HepG2 (cell line): ENCODE measurements at regions not wholly inside any gene's neighbourhood (a gene's known extent, or its start where the extent isn't known, plus 50 kb on each side); places are given as distances from the start of the nearest gene placed in this dataset.

Experiments used
- ATAC-seq: fragments of 200-7000 bp; cut with Tn5 transposase; 3 replicates; pipeline ENCODE4 v1.9.1; 2020; ENCODE audit warnings: mild to moderate bottlenecking, moderate library complexity
- BruUV-seq: library from RNA; stranded (reverse); fragments of 400-500 nt; replicated peaks from 2 replicates; lab custom pipeline; 2021; lab: Mats Ljungman, UMichigan
- CTCF ChIA-PET: fragments of 300-600 bp; formaldehyde crosslinking; extraction: SDS; loops from one replicate; lab custom pipeline; 2021; ENCODE audit warnings: low total read pairs, inconsistent platforms, low intra/inter-chr PET ratio; lab: Yijun Ruan, JAX
- POLR2A ChIA-PET: fragments of 350-600 bp; sonication (Branson Sonifier 250); formaldehyde crosslinking; loops from one replicate; lab custom pipeline; 2020; ENCODE audit warnings: antibody characterized with exemption, inconsistent platforms; lab: Yijun Ruan, JAX
- DNase-seq: peaks from one replicate; pipeline ENCODE4 v3.0.0-alpha.2; 2015; ENCODE audit warnings: low spot score
- FAIRE-seq: peaks from 3 replicates; lab custom pipeline; 2011; peaks lifted over from hg19 to GRCh38; lab: Jason Lieb, UNC
- H2AFZ ChIP-seq: one replicate; pipeline ENCODE4 v1.6.1; 2011; ENCODE audit warnings: low read length, inconsistent platforms
- H3K27ac ChIP-seq: fragments of 300-600 bp; 3 replicates; pipeline ENCODE4 v1.8.0; 2011; ENCODE audit warnings: mixed run types, mild to moderate bottlenecking, mixed read lengths, low read length, inconsistent platforms; ENCODE audit not compliant: insufficient read depth; ENCODE audit errors: extremely low read length
- H3K27me3 ChIP-seq, 2 experiments: fragments of 200-600 bp in 1 of 2; 2 replicates in 1 of 2; 3 replicates in 1 of 2; pipeline versions ENCODE4 v1.6.0 to v1.8.0; 2011; ENCODE audit warnings: low read length in 2 of 2, mild to moderate bottlenecking in 2 of 2, moderate library complexity in 2 of 2, inconsistent platforms in 1 of 2; ENCODE audit not compliant: insufficient read depth in 2 of 2, control insufficient read depth in 1 of 2
- H3K36me3 ChIP-seq, 2 experiments: fragments of 200-600 bp in 1 of 2; replicated peaks in 1 of 2; 2 replicates in 1 of 2; 3 replicates in 1 of 2; pipeline versions ENCODE4 v1.5.1 to v1.8.0; 2011; ENCODE audit warnings: low read length in 2 of 2, inconsistent platforms in 1 of 2; ENCODE audit not compliant: insufficient read depth in 2 of 2, control insufficient read depth in 1 of 2
- H3K4me1 ChIP-seq: 2 replicates; pipeline ENCODE4 v1.5.1; 2012; ENCODE audit warnings: low read length, inconsistent platforms; ENCODE audit not compliant: insufficient read depth
- H3K4me2 ChIP-seq: 2 replicates; pipeline ENCODE4 v1.6.0; 2011; ENCODE audit warnings: low read depth, low read length, inconsistent platforms
- H3K4me3 ChIP-seq, 3 experiments: fragments of 200-600 bp in 1 of 3; sonication (generic), shearing (Covaris generic) in 1 of 3; replicated peaks in 1 of 3; 2 replicates each; pipeline ENCODE4 v1.5.1; 2011 to 2016; ENCODE audit warnings: low read length in 3 of 3, inconsistent platforms in 2 of 3, low read depth in 2 of 3, mild to moderate bottlenecking in 2 of 3, control low read depth in 1 of 3, mixed read lengths in 1 of 3; ENCODE audit not compliant: insufficient read depth in 1 of 3
- H3K79me2 ChIP-seq: one replicate; pipeline ENCODE4 v1.6.1; 2011; ENCODE audit warnings: low read length, inconsistent platforms; ENCODE audit not compliant: insufficient read depth
- H3K9ac ChIP-seq: 2 replicates; pipeline ENCODE4 v1.6.0; 2011; ENCODE audit warnings: mild to moderate bottlenecking, low read depth, low read length, inconsistent platforms; ENCODE audit not compliant: insufficient read depth
- H3K9me3 ChIP-seq: 2 replicates; pipeline ENCODE4 v1.5.1; 2012; ENCODE audit warnings: mild to moderate bottlenecking, low read length
- H4K20me1 ChIP-seq: 2 replicates; pipeline ENCODE4 v1.6.0; 2011; ENCODE audit warnings: inconsistent platforms, mild to moderate bottlenecking, low read length, moderate library complexity; ENCODE audit not compliant: insufficient read depth
- ATF7-NPFF ChIP-seq: sonication (generic); formaldehyde crosslinking; IDR thresholded peaks from 2 replicates; pipeline ENCODE4 v1.8.1; 2023; ENCODE audit warnings: mild to moderate bottlenecking, low read depth, missing genetic modification reagents, moderate library complexity
- CEBPG ChIP-seq: IDR thresholded peaks from 2 replicates; pipeline ENCODE4 v1.6.1; 2016
- EP300 ChIP-seq, 3 experiments: sonication (generic) in 1 of 3; formaldehyde crosslinking in 1 of 3; IDR thresholded peaks; 2 replicates each; pipeline versions ENCODE4 v1.5.1 to v1.6.1; 2011 to 2020; ENCODE audit warnings: low read depth in 2 of 3, low read length in 2 of 3, borderline replicate concordance in 1 of 3, improper control_type of control experiment in 1 of 3, mild to moderate bottlenecking in 1 of 3, missing genetic modification reagents in 1 of 3, moderate library complexity in 1 of 3
- FOXP1 ChIP-seq, 2 experiments: fragments of 450-650 bp in 1 of 2; IDR thresholded peaks; 2 replicates each; pipeline ENCODE4 v1.6.1; 2017 to 2018; ENCODE audit warnings: antibody characterized with exemption in 1 of 2
- HOXA5 ChIP-seq: sonication (generic); formaldehyde crosslinking; IDR thresholded peaks from 2 replicates; pipeline ENCODE4 v1.4.0; 2020; ENCODE audit warnings: missing genetic modification reagents
- KAT7 ChIP-seq: IDR thresholded peaks from 2 replicates; pipeline ENCODE4 v1.6.1; 2018; ENCODE audit warnings: borderline replicate concordance, missing compliant biosample characterization
- REL ChIP-seq: sonication (generic); formaldehyde crosslinking; conservative IDR thresholded peaks from 2 replicates; pipeline ENCODE4 v1.8.0; 2022; ENCODE audit warnings: mild to moderate bottlenecking, missing genetic modification reagents, moderate library complexity
- SRSF1 ChIP-seq: fragments of 200-400 bp; formaldehyde crosslinking; optimal IDR thresholded peaks from 2 replicates; pipeline ENCODE3; 2017; ENCODE audit warnings: mild to moderate bottlenecking, low read depth, low read length, moderate library complexity
- SRSF9 ChIP-seq: fragments of 200-400 bp; formaldehyde crosslinking; IDR thresholded peaks from 2 replicates; pipeline ENCODE4 v1.6.1; 2018; ENCODE audit warnings: borderline replicate concordance, mild to moderate bottlenecking, low read depth, low read length; ENCODE audit not compliant: insufficient read depth, poor library complexity, severe bottlenecking
- SYNCRIP ChIP-seq: fragments of 200-400 bp; formaldehyde crosslinking; IDR thresholded peaks from 2 replicates; pipeline ENCODE4 v1.6.1; 2018; ENCODE audit warnings: mild to moderate bottlenecking, low read depth, low read length; ENCODE audit not compliant: insufficient read depth
- TAF1 ChIP-seq: sonication (generic); formaldehyde crosslinking; IDR thresholded peaks from 2 replicates; pipeline ENCODE4 v1.4.0; 2020; ENCODE audit warnings: missing genetic modification reagents
- ZMAT3 ChIP-seq: sonication (generic); formaldehyde crosslinking; conservative IDR thresholded peaks from 2 replicates; pipeline ENCODE4 v1.7.0; 2021; ENCODE audit warnings: missing genetic modification reagents
- ZNF550 ChIP-seq: sonication (generic); formaldehyde crosslinking; IDR thresholded peaks from 2 replicates; pipeline ENCODE4 v1.4.0; 2020; ENCODE audit warnings: mild to moderate bottlenecking, missing genetic modification reagents, borderline replicate concordance
- ZNF7 ChIP-seq: IDR thresholded peaks from 2 replicates; pipeline ENCODE4 v1.6.1; 2016; ENCODE audit warnings: missing biosample characterization, missing genetic modification reagents
- ZNF761 ChIP-seq: sonication (generic); formaldehyde crosslinking; conservative IDR thresholded peaks from 2 replicates; pipeline ENCODE4 v1.4.0; 2020; ENCODE audit warnings: mild to moderate bottlenecking, missing genetic modification reagents
- ZNF775 ChIP-seq: sonication (generic); formaldehyde crosslinking; IDR thresholded peaks from 2 replicates; pipeline ENCODE4 v1.4.0; 2020; ENCODE audit warnings: missing genetic modification reagents, mild to moderate bottlenecking, moderate library complexity, borderline replicate concordance
- ZNF878 ChIP-seq: sonication (generic); formaldehyde crosslinking; IDR thresholded peaks from 2 replicates; pipeline ENCODE4 v1.8.1; 2023; ENCODE audit warnings: mild to moderate bottlenecking, missing genetic modification reagents, moderate library complexity
- WGBS: methylation state at CpG from one replicate; pipeline ENCODE4 v1.1.6; 2017; ENCODE audit warnings: low lambda C conversion rate; 5-methylcytosine and 5-hydroxymethylcytosine counted together
- in situ Hi-C: cut with HindIII; loops from 2 replicates; pipeline ENCODE4 v1.10.0; 2017; ENCODE audit warnings: low pct_unique_long_range_greater_than_20kb; ENCODE audit not compliant: extremely low pct_ligation_motif_present
- intact Hi-C: fragments of 100-400 bp; cut with micrococcal nuclease; formaldehyde crosslinking; loops from one replicate; pipeline ENCODE4 v1.10.0; 2022; ENCODE audit not compliant: unreplicated experiment
- TF ChIP-seq, protein P1 (sequence below): sonication (generic); formaldehyde crosslinking; IDR thresholded peaks from 2 replicates; pipeline ENCODE4 v1.8.0; 2022; ENCODE audit warnings: mild to moderate bottlenecking, missing genetic modification reagents

DNA sequence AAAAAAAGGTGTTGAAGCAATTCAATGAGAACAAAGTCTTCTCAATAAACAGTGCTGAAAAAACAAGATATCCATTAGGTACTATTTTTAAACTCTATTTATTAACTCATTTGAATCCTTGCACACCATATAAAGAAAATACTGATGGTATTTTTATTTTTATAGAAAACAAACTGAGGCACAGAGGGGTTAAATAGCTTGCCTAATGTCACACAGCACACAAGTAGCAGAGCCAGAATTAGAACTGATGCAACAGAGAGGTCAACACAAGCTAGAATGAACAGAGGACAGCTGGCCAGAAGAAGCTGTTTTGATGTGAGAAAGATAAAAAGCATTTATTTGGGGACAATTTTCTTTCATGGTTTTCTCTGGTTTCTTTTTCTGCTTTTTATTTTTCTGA, 99.4 kb upstream of the RGPD4 start (continued):
- no peak for TF ChIP-seq ZNF7 (CRISPR knock-in tag)
- TF ChIP-seq ZNF878 (CRISPR knock-in tag), result no peak
- no peak for TF ChIP-seq ATF7-NPFF
- no peak for TF ChIP-seq ZNF550 (CRISPR knock-in tag)
- TF ChIP-seq REL (CRISPR knock-in tag), result no peak
- no peak for TF ChIP-seq SYNCRIP
- TF ChIP-seq SRSF1, result no peak
- no peak for TF ChIP-seq ZNF761 (CRISPR knock-in tag)
- no peak for TF ChIP-seq TAF1 (CRISPR knock-in tag)
- no peak for TF ChIP-seq KAT7 (CRISPR knock-in tag)
- no peak for TF ChIP-seq CEBPG
- TF ChIP-seq ZMAT3, result no peak
- TF ChIP-seq ZNF775, result no peak

DNA sequence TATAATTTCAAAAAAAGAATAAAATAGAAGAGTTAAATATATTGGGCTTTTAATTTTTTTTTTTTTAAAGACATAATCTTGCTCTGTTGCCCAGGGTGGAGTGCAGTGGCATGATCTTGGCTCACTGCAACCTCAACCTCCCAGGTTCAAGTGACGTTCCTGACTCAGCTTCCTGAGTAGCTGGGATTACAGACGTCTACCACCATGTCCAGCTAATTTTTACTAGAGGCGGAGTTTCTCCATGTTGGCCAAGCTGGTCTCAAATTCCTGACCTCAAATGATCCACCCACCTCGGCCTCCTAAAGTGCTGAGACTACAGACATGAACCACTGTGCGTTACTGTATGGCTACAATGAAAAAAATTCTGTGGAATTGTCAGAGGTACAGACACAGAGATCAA, 98.1 kb upstream of the RGPD4 start:
- TF ChIP-seq HOXA5 (CRISPR knock-in tag) (no peak), FOXP1 (IDR thresholded peaks at IDR 0.05) (no peak), FOXP1 (CRISPR knock-in tag; IDR thresholded peaks at IDR 0.05) (no peak), SRSF9 (no peak), EP300 (IDR thresholded peaks at IDR 0.05; ENCODE audit: low read depth in 2 of 2, low read length in 2 of 2) (no peak), EP300 (CRISPR knock-in tag; IDR thresholded peaks at IDR 0.05; ENCODE audit: borderline replicate concordance) (no peak)
- TF ChIP-seq, protein P1, sequence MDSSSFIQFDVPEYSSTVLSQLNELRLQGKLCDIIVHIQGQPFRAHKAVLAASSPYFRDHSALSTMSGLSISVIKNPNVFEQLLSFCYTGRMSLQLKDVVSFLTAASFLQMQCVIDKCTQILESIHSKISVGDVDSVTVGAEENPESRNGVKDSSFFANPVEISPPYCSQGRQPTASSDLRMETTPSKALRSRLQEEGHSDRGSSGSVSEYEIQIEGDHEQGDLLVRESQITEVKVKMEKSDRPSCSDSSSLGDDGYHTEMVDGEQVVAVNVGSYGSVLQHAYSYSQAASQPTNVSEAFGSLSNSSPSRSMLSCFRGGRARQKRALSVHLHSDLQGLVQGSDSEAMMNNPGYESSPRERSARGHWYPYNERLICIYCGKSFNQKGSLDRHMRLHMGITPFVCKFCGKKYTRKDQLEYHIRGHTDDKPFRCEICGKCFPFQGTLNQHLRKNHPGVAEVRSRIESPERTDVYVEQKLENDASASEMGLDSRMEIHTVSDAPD (CRISPR knock-in tag), result no peak
- H3K9ac ChIP-seq, result no peak overlapping the region
- no peak overlapping the region for H3K4me3 ChIP-seq
- WGBS, result 1% methylated on average over 5 of the region's 5 CpGs
- no peaks in the 10 kb centered on the region for H3K9me3 ChIP-seq
- no peak for FAIRE-seq
- no peaks in the 10 kb centered on the region for H3K36me3 ChIP-seq
- H3K27me3 ChIP-seq, result no peaks in the 10 kb centered on the region
- intact Hi-C loops (no loop called here), in situ Hi-C loops (no loop called here)
- ChIA-PET POLR2A (no interaction called here), CTCF (no interaction called here)
- H3K79me2 ChIP-seq, result no peaks in the 10 kb centered on the region
- H3K4me1 ChIP-seq, result no peaks in the 10 kb centered on the region
- ATAC-seq, result no peak
- H3K4me2 ChIP-seq, result no peak overlapping the region
- H4K20me1 ChIP-seq, result no peaks in the 10 kb centered on the region
- H2AFZ ChIP-seq, result no peak overlapping the region
- no peak for DNase-seq
- no peak overlapping the region for H3K27ac ChIP-seq
- BruUV-seq, result no TSS peak
